ENCODE measurements at regions not wholly inside any gene's neighbourhood (a gene's known extent, or its start where the extent isn't known, plus 50 kb on each side); places are given as distances from the start of the nearest gene placed in this dataset.
"Not testable (repeated sequence)": the region's sequence is repeated elsewhere in the genome, so short reads cannot be mapped to it uniquely, and the experiment has no call there.

- intact Hi-C loops (cut with micrococcal nuclease; ENCODE audit: unreplicated experiment): no loop called here
- no TSS peak for BruUV-seq (replicated peaks)
- Histone ChIP-seq H3K4me1 (ENCODE audit: insufficient read depth, low read length, poor library complexity, severe bottlenecking) (no peaks in the 10 kb centered on the region), H3K79me2 (ENCODE audit: insufficient read depth, low read depth, low read length) (no peaks in the 10 kb centered on the region), H3K36me3 (ENCODE audit: insufficient read depth, low read length) (no peaks in the 10 kb centered on the region), H3K27ac (ENCODE audit: low read depth, low read length, poor library complexity, severe bottlenecking) (no peak overlapping the region), H2AFZ (ENCODE audit: low read length) (no peak overlapping the region), H3K9me3 (ENCODE audit: low read length) (no peaks in the 10 kb centered on the region), H3K9me2 (ENCODE audit: insufficient read depth, low read length) (no peaks in the 10 kb centered on the region), H4K20me1 (ENCODE audit: insufficient read depth, low read length) (no peaks in the 10 kb centered on the region), H3K4me2 (ENCODE audit: low read length) (no peak overlapping the region), H3K4me3 (ENCODE audit: low read depth, low read length, poor library complexity, severe bottlenecking) (no peak overlapping the region)
- POLR2A ChIA-PET: no interaction called here
- CTCF ChIA-PET (ENCODE audit: unreplicated experiment): no interaction called here
- no peak for TF ChIP-seq EZH2phosphoT487 (IDR thresholded peaks at IDR 0.05; ENCODE audit: borderline replicate concordance, low read depth, low read length)
- TF ChIP-seq CTCF (conservative IDR thresholded peaks at IDR 0.05; ENCODE audit: low read length): no peak
- DNase-seq (ENCODE audit: low spot score): no peak
These were observed 947.8 kb downstream of the NR2F1-AS1 start for GRCh38 chr5:92633176-92633575.

GRCh38 chr5:92631237-92631701 is 949.8 kb downstream of the NR2F1-AS1 start:
- H3K9me2 ChIP-seq (ENCODE audit: insufficient read depth, low read length); H3K36me3 ChIP-seq (ENCODE audit: insufficient read depth, low read length); H3K4me2 ChIP-seq (ENCODE audit: low read length); H2AFZ ChIP-seq (ENCODE audit: low read length); H4K20me1 ChIP-seq (ENCODE audit: insufficient read depth, low read length); H3K4me1 ChIP-seq (ENCODE audit: insufficient read depth, low read length, poor library complexity, severe bottlenecking); H3K4me3 ChIP-seq (ENCODE audit: low read depth, low read length, poor library complexity, severe bottlenecking); H3K27ac ChIP-seq (ENCODE audit: low read depth, low read length, poor library complexity, severe bottlenecking); H3K79me2 ChIP-seq (ENCODE audit: insufficient read depth, low read depth, low read length); intact Hi-C loops (cut with micrococcal nuclease; ENCODE audit: unreplicated experiment); POLR2A ChIA-PET; DNase-seq (ENCODE audit: low spot score); H3K9me3 ChIP-seq (ENCODE audit: low read length); CTCF ChIA-PET (ENCODE audit: unreplicated experiment); BruUV-seq (replicated peaks): not testable (repeated sequence)

GRCh38 chr5:92629574-92629973 is 951.4 kb downstream of the NR2F1-AS1 start:
- no peak overlapping the region for H3K4me3 ChIP-seq (ENCODE audit: low read depth, low read length, poor library complexity, severe bottlenecking)
- no peaks in the 10 kb centered on the region for H4K20me1 ChIP-seq (ENCODE audit: insufficient read depth, low read length)
- H3K9me2 ChIP-seq (ENCODE audit: insufficient read depth, low read length): no peaks in the 10 kb centered on the region
- no TSS peak for BruUV-seq (replicated peaks)
- intact Hi-C loops (cut with micrococcal nuclease; ENCODE audit: unreplicated experiment): no loop called here
- H2AFZ ChIP-seq (ENCODE audit: low read length): no peak overlapping the region
- no peaks in the 10 kb centered on the region for H3K36me3 ChIP-seq (ENCODE audit: insufficient read depth, low read length)
- H3K9me3 ChIP-seq (ENCODE audit: low read length): no peaks in the 10 kb centered on the region
- H3K27ac ChIP-seq (ENCODE audit: low read depth, low read length, poor library complexity, severe bottlenecking): no peak overlapping the region
- H3K4me1 ChIP-seq (ENCODE audit: insufficient read depth, low read length, poor library complexity, severe bottlenecking): no peaks in the 10 kb centered on the region
- ChIA-PET POLR2A (interaction anchor here (1.2 kb wide), 1 partner anchor 14 kb away, joined by 3 read pairs; no protein-coding TSS in a partner anchor), CTCF (ENCODE audit: unreplicated experiment) (no interaction called here)
- TF ChIP-seq CTCF (conservative IDR thresholded peaks at IDR 0.05; ENCODE audit: low read length) (no peak), EZH2phosphoT487 (IDR thresholded peaks at IDR 0.05; ENCODE audit: borderline replicate concordance, low read depth, low read length) (no peak)
- H3K4me2 ChIP-seq (ENCODE audit: low read length): no peak overlapping the region
- H3K79me2 ChIP-seq (ENCODE audit: insufficient read depth, low read depth, low read length): no peaks in the 10 kb centered on the region
- DNase-seq (ENCODE audit: low spot score): no peak

Data from OCI-LY7 (cell line).